ENCODE measurements at regions not wholly inside any gene's neighbourhood (a gene's known extent, or its start where the extent isn't known, plus 50 kb on each side); places are given as distances from the start of the nearest gene placed in this dataset.

DNA sequence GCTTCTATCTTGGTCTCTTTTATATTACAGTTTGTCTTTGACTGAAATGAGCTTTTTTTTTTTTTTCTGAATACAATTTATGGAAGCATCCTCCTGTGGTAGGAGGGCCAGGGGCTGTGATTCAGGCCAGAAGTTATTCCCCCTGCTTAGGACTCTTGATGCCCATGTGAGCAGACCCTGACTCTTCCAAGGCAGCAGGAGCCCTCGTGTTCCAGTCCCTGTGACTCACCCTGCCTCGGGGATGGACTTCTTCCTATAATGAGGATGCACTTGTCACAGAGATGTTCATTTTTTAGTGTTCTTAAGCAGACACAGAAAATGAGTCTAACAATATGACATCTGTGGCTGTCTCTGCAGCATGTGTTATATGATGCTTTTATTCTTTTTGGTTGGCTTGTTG, 1293.7 kb upstream of the AUTS2 start:
- intact Hi-C loops (cut with DNase I) = no loop called here
- no peak for DNase-seq (ENCODE audit: low spot score)
- Histone ChIP-seq H3K27me3 (replicated peaks; ENCODE audit: insufficient read depth) (no peaks in the 10 kb centered on the region), H3K4me3 (no peak overlapping the region), H3K9me3 (no peaks in the 10 kb centered on the region), H3K4me1 (replicated peaks) (no peaks in the 10 kb centered on the region), H3K36me3 (no peaks in the 10 kb centered on the region), H3K27ac (no peak overlapping the region)
- no peak for TF ChIP-seq POLR2AphosphoS5 (IDR thresholded peaks at IDR 0.05)
- TF ChIP-seq, protein P1, sequence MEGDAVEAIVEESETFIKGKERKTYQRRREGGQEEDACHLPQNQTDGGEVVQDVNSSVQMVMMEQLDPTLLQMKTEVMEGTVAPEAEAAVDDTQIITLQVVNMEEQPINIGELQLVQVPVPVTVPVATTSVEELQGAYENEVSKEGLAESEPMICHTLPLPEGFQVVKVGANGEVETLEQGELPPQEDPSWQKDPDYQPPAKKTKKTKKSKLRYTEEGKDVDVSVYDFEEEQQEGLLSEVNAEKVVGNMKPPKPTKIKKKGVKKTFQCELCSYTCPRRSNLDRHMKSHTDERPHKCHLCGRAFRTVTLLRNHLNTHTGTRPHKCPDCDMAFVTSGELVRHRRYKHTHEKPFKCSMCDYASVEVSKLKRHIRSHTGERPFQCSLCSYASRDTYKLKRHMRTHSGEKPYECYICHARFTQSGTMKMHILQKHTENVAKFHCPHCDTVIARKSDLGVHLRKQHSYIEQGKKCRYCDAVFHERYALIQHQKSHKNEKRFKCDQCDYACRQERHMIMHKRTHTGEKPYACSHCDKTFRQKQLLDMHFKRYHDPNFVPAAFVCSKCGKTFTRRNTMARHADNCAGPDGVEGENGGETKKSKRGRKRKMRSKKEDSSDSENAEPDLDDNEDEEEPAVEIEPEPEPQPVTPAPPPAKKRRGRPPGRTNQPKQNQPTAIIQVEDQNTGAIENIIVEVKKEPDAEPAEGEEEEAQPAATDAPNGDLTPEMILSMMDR (IDR thresholded peaks at IDR 0.05) = no peak
- TF ChIP-seq POLR2A (IDR thresholded peaks at IDR 0.05) = no peak
- WGBS = 67% methylated on average over 2 of the region's 2 CpGs

- no peaks in the 10 kb centered on the region for H3K9me3 ChIP-seq
- no peaks in the 10 kb centered on the region for H3K4me1 ChIP-seq (replicated peaks)
- intact Hi-C loops (cut with DNase I) = no loop called here
- H3K27me3 ChIP-seq (replicated peaks; ENCODE audit: insufficient read depth) = no peaks in the 10 kb centered on the region
- TF ChIP-seq, protein P1 (IDR thresholded peaks at IDR 0.05) = no peak
- TF ChIP-seq POLR2AphosphoS5 (IDR thresholded peaks at IDR 0.05) (no peak), POLR2A (IDR thresholded peaks at IDR 0.05) (no peak)
- H3K4me3 ChIP-seq = no peak overlapping the region
- H3K36me3 ChIP-seq = no peaks in the 10 kb centered on the region
- no peak overlapping the region for H3K27ac ChIP-seq
- 69% methylated on average over 3 of the region's 3 CpGs for WGBS
- DNase-seq (ENCODE audit: low spot score) = no peak
Observed at GRCh38 chr7:68306692-68307107, 1291.6 kb upstream of the AUTS2 start.

DNA sequence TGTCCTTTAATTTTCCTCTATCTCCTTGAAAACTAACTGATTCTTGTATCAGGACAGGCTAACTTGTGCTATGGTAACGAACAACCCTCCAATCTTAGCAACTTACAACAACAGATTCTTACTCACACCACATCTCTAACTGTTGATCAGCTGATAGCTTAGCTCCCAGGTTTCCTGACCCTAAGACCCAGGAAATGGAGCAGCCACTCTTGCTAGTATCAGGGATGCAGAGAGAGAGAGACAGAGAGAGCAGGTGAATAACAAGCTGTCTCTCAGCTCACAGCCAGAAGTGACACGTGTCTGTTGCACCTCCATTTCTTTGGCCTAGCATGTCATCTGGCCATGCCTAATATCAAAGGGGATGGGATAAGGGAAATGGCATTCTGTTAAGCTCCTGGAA, 1289.0 kb upstream of the AUTS2 start:
- 88% methylated on average over 2 of the region's 2 CpGs for WGBS
- no peak overlapping the region for H3K4me3 ChIP-seq
- no peaks in the 10 kb centered on the region for H3K36me3 ChIP-seq
- no peaks in the 10 kb centered on the region for H3K27me3 ChIP-seq (replicated peaks; ENCODE audit: insufficient read depth)
- TF ChIP-seq, protein P1 (IDR thresholded peaks at IDR 0.05) = no peak
- TF ChIP-seq POLR2AphosphoS5 (IDR thresholded peaks at IDR 0.05) (no peak), POLR2A (IDR thresholded peaks at IDR 0.05) (no peak)
- intact Hi-C loops (cut with DNase I) = no loop called here
- no peaks in the 10 kb centered on the region for H3K9me3 ChIP-seq
- no peak for DNase-seq (ENCODE audit: low spot score)
- H3K4me1 ChIP-seq (replicated peaks) = no peaks in the 10 kb centered on the region
- H3K27ac ChIP-seq = no peak overlapping the region

DNA sequence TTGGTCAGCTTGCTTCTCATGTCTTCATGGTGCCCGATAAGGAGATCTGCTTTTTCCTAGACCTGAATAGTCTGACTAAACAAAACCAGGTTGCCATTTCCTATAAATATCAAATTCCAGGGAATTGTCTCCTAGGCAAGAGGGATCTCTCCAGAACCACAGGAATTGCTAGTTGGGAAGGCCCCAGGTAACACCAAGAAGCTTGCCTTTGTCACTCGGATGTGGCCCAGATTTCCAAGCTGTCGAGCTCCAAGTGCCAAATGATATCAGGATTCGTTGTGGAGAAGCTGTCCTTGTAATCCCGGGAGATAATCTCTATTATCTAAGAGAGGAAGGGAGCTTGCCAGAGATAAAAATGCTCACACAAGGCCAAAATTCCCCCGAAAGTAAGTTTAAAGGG, 1288.5 kb upstream of the AUTS2 start:
- Histone ChIP-seq H3K27me3 (replicated peaks; ENCODE audit: insufficient read depth) (no peaks in the 10 kb centered on the region), H3K4me1 (replicated peaks) (no peaks in the 10 kb centered on the region), H3K4me3 (no peak overlapping the region), H3K27ac (no peak overlapping the region), H3K36me3 (no peaks in the 10 kb centered on the region), H3K9me3 (no peaks in the 10 kb centered on the region)
- WGBS = 46% methylated on average over 6 of the region's 6 CpGs
- intact Hi-C loops (cut with DNase I) = no loop called here
- DNase-seq (ENCODE audit: low spot score) = no peak
- TF ChIP-seq POLR2AphosphoS5 (IDR thresholded peaks at IDR 0.05) = no peak
- no peak for TF ChIP-seq POLR2A (IDR thresholded peaks at IDR 0.05)
- TF ChIP-seq, protein P1 (IDR thresholded peaks at IDR 0.05) = no peak

DNA sequence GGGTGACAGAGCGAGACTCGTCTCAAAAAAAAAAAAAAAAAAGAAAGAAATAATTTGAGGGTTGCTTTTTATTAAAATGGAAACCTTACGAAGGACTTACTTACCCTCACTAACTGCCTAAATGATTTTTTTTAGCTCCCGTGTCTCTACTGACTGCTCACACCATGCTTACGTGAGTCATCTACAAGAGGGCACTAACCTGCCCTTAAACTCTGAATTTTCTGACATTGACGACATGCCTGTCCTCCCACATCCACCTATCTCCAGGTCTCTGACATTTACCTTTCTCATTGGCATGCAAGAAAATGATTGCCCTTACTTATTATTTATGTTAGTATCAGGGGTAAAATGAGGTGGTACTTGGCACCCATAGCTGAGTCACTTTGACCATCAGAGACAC, 1286.3 kb upstream of the AUTS2 start:
- no peak for DNase-seq (ENCODE audit: low spot score)
- no peak for TF ChIP-seq POLR2A (IDR thresholded peaks at IDR 0.05)
- TF ChIP-seq, protein P1 (IDR thresholded peaks at IDR 0.05) = no peak
- TF ChIP-seq POLR2AphosphoS5 (IDR thresholded peaks at IDR 0.05) = no peak
- Histone ChIP-seq H3K4me1 (replicated peaks) (no peaks in the 10 kb centered on the region), H3K9me3 (no peaks in the 10 kb centered on the region), H3K27me3 (replicated peaks; ENCODE audit: insufficient read depth) (no peaks in the 10 kb centered on the region), H3K27ac (no peak overlapping the region), H3K4me3 (no peak overlapping the region), H3K36me3 (no peaks in the 10 kb centered on the region)
- intact Hi-C loops (cut with DNase I) = no loop called here
- 89% methylated on average over 6 of the region's 6 CpGs for WGBS
